HG02852 (cell line): ENCODE measurements at regions not wholly inside any gene's neighbourhood (a gene's known extent, or its start where the extent isn't known, plus 50 kb on each side); places are given as distances from the start of the nearest gene placed in this dataset.
"Not testable (repeated sequence)": the region's sequence is repeated elsewhere in the genome, so short reads cannot be mapped to it uniquely, and the experiment has no call there.

Source experiments
- ATAC-seq: cut with Tn5 transposase; IDR thresholded peaks from one replicate; pipeline ENCODE4 v1.9.1; 2021; ENCODE audit warnings: mild to moderate bottlenecking, moderate library complexity; ENCODE audit not compliant: unreplicated experiment

DNA sequence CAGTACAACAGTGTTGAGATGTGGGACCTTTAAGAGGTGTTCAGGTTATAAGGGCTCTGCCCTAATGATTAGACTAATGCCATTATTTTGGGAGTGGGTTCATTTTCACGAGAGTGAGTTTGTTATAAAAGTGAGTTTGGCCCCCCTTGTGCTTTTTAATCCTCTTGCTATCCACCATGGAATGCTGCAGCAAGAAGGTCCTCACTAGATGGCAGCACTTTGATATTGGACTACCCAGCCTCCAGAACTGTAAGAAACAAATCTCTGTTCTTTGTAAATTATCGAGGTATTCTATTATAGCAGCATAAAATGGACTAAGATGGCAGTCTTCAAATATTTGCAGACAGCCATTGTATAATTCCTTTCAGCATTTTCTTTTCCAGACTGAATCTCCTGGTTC lies 212.4 kb downstream of the LRRC70 start:
- ATAC-seq: no peak

DNA sequence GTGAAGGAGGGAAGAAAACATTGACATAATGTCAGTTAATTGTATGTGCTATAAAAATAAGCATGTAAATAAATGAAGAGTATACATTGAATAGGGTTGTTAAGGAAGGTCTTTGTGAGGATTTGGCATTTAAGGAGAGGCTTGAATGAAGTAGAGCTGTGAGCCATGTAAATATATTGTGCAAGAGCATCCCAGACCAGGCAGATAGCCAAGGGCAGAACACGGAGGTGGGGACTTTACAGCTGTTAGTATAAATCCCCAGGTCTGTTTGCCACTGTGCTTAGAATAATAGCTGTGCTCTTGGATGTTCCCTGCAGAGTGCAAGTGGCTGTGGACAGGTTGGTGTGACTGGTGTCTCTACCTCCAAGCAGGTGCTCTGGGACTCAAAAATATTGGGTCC lies 211.7 kb downstream of the LRRC70 start:
- ATAC-seq: no peak

DNA sequence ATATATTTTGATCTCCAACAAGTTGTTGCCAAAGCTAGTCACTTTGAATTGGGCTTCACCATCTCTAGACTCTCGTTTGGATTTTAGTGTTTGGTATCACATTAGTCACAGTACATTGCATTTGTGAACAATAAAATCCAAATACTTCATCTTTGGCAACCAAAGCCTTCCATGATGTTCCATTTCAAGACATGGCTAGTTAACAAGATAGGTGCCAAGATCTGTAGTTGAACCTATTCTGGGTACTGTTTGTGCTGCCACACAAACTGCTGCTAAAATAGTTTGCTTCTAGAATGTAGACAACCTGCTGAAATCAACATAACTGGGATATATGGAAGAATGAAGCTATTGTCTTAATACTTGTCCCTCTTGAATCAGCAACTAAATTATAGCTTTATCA lies 207.5 kb downstream of the LRRC70 start:
- no peak for ATAC-seq

DNA sequence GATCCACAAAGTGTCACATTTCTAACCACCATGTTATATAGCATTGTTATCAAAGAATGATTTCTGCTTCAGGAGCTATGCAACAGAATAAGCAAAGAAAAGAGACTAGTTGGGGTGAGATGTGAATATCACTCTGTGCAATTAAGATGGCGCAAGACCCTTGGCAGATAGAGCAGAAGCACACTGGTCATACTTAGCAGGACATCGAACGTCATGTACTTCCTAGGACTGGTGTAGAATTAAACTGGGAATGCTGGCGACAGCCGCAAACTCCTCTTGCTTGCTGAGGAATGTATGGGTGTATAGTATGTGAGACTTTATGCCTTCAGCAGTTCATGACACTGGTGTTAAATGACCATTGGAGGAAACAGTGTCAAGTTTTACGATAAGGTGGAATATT lies 207.0 kb downstream of the LRRC70 start:
- no peak for ATAC-seq

DNA sequence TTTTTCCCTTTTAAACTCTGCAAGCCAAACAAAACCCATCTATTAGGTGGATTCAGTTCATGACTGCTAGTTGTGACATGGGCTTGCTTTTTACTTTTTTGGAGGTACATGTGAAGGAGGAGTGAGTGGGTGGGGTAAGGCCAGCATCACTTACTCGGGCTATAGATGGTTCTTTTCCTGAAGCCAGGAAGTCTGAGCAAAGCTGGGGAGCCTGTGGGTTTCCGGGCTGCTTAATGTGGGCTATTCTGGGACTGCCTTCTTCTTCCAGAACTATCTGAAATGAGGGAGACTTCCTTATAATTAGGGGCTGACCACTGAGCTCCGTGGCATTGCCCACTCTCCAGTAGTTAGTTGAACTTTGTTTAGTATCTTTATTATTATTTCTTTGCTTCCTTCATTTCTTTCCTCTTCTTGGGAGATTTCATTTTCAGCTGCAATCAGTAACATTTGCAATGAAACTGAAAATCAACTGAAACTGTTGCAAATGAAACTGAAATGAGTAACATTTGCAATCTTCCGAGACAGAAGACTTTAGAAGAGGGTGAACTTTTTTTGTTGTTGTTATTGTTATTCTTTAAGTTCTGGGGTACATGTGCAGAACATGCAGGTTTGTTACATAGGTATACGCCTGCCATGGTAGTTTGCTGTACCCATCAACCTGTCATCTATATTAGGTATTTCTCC lies 204.9 kb downstream of the LRRC70 start:
- peak; percentile 65 for ATAC-seq

DNA sequence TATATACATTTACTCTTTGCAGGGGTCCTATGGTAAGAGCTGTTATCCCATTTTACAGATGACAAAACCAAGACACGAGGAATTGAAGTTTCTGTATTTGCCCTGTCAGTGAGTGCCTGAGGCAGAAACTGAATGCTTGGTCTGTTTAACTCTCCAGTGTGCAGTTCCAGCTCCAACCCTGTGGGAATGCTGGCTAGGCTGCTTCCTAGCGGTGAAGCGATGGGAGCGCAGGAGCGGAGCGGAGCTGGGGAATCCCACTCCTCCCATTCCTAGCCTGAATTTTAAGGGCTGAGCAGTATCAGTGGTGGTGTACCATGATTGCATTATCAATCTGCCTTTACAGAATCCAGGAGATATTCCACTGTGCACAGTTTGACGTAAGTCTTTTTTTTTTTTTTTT lies 202.3 kb downstream of the LRRC70 start:
- ATAC-seq: no peak

DNA sequence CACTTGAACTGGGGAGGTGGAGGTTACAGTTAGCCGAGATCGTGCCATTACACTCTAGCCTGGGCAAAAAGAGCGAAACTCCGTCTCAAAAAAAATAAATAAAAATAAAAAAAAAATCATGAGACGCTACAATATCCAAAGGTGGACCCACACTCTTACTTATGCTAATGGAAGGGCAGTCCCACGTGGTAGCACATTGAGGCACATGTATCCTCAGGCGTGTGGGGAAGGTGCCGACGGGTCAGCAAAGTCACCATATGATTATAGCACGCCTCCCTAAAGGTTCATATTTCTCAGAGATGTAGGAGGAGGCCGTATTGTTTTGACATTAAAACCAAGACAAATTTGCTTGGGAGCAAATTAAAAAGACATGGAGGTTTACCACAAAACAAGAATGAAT lies 201.6 kb downstream of the LRRC70 start:
- no peak for ATAC-seq

DNA sequence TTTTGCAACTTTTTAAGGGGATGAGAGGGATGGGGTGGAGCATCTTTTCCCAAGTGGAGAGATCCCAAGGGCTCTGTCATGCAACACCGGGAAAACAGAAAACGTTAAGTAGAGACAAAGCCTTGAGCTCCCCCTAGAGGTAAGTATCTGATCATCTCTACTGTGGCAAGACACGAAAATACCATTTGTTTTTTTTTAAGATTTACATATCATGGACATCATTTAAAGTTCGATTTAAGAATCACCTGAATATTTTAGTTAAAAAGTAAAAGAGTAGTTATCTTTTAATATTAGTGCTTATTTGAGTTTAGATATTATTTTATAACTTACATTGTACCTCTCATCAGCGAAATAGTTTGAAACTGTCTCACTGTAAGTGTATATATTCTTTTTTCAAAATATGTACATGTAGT lies 200.4 kb downstream of the LRRC70 start:
- no peak for ATAC-seq

DNA sequence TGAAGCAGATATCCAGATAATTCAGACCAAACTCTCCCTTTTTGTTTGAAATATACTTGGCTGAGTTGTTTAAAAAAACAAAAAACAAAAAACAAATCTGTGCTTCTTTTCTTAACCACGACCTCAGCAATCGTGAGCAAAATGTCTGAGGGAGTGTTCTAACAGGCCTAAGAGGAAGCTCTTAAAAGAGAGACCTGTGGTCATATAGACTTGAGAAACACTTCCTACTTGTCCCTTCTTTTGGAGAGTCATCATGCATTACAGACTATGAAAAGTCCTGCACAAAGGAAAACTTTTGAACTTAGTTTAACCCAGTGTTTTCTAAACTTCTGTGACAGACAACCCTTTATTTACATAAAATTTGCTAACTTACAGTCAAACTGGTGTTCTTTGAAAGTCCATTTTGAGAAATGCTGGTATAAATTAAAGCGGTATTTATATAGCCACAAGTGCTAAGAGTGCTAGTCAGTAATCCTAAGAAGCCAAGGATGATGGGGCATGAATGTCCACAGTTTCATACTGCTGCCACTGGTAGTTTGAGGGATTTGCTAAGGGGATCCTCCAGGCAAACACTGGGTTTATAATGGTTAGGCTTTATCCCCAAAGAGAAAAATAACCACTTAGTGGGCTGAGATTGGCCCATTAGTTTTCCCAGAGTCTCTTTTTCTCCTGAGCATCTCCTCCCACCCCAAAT lies 199.8 kb downstream of the LRRC70 start:
- no peak for ATAC-seq

DNA sequence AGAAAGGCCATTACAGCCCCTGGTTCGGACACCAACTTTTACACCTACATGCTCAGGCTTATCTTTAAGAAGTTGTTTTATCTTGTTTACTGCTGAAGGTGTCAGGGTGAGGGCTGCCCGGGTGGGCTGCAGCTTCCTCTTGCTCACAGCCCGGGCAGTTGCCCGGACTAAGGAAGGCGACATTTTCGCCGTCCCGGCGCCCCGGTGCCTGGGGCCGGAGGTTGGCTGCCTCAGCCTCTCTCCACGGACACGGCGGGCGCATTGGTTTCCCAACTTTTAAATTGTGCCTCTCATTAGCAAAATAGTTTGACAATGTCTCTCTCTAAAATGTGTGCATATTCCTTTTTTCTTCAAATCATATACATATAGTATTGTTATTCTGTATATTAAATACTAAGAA lies 198.5 kb downstream of the LRRC70 start:
- ATAC-seq: not testable (repeated sequence)

DNA sequence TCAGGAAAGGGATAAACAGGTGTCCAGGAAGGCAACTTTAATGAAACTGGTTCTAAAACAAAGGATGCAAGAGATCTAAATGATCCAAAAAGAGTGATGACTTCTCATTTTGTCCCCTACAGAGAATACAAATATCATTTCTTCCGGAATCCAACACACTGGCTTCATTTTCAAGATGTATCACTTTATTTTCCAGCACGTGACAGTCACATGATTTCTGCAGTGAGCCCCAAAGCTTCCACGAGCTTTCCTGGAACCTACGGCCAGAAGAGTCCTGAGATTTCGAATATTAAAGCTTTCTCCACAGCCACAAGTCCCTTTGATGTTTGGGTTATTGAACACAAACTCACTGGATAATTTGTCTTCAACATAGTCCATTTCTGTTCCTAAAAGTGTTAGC lies 198.0 kb downstream of the LRRC70 start:
- not testable (repeated sequence) for ATAC-seq

DNA sequence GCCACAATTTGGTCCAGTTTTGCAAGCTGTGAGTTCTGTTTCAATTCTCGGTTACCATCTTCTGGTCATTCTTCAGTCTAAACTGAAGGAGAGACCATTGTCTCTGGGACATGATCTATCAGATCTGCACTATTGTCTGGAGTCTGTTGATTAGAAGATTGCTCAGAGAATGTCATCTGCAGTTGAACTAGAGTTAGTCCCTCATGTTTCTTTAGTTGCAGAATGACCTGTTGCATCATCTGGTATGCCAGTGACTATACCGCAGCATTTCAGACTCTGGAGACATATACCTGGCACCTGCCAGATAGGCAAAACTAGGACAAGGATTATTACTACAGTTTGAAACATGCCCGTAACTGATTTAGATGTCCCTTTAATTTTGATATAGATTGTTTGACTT lies 194.8 kb downstream of the LRRC70 start:
- no peak for ATAC-seq

DNA sequence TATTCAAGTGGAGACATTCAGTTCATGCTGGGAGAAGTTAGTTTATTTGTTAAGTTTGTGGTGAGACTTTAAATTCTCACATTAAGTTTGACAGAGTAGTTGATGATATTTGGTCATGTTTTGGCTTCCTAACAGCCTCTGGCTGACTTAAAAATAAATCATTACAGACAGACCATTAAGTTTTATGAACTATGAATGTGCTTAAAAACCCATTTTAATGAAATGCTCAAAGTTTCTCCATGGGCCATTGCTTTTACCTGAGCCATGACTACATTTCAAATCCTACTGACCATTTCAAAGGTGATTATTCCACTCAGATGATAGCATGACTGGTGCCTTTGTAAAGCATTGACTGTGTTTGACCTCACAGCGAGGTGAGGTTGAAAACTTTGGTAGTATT lies 192.7 kb downstream of the LRRC70 start:
- ATAC-seq: no peak

DNA sequence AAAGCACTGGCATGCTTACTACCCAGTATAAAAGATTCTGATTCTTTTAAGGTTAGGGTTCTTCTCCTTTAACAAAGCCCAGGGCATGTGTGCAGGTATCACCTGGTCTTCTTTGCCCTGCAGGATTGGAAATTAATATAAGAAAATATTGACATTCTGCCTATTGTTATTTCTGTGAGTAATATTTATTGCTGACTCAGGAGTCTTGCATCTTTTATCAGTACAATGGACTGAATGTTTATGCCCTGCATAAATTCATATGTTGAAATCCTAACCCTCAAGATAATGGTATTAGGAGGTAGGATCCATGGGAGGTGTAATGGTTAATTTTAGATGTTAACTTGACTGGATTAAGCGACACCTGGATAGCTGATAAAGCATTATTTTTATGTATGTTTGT lies 189.0 kb downstream of the LRRC70 start:
- ATAC-seq: no peak

DNA sequence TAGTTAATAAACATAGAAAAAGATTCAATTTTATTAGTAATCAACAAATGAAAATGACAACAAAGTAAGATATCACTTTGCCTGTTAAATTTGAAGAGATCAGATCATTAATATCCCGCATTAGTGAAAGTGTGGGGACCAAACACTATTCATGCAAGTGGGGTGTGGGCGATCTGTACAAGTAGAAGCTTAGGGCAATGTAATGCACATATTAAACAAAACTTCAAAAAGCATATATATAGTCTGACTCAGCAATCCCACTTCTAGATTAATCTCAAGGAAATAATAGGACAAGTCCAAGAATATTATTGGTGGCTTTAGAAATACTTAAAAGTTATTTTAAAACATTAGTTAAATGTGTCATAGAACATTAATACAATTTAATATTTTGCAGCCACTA lies 188.5 kb downstream of the LRRC70 start:
- no peak for ATAC-seq

DNA sequence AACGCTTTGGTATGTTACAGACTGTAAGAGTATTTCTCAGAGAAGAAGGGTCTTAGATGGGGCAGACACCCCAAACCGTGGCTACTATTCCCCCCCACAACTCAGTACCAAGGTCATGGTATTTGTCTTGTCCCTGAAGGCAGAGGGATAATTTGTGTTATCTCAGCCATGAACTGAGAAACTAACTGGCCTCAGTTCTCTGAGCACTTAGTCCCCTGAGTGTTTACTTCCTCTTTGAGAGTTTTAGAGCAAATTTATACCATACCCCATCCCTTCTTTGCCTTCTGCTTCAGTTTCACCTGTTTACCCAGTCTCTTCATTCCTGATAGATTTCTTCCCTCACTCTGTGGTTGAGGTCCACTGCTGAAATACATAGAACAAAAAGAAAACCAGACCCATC lies 183.9 kb downstream of the LRRC70 start:
- ATAC-seq: peak; percentile 48

DNA sequence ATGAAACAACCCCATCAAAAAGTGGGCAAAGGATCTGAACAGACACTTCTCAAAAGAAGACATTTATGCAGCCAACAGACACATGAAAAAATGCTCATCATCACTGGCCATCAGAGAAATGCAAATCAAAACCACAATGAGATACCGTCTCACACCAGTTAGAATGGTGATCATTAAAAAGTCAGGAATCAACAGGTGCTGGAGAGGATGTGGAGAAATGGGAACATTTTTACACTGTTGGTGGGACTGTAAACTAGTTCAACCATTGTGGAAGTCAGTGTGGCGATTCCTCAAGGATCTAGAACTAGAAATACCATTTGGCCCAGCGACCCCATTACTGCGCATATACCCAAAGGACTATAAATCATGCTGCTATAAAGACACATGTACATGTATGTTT lies 179.1 kb downstream of the LRRC70 start:
- not testable (repeated sequence) for ATAC-seq

DNA sequence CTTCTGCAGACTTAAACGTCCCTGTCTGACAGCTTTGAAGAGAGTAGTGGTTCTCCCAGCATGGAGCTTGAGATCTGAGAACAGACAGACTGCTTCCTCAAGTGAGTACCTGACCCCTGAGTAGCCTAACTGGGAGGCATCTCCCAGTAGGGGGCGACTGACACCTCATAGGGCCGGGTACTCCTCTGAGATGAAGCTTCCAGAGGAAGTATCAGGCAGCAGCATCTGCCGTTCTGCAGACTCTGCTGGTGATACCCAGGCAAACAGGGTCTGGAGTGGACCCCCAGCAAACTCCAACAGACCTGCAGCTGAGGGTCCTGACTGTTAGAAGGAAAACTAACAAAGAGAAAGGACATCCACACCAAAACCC lies 174.4 kb downstream of the LRRC70 start:
- ATAC-seq: not testable (repeated sequence)

DNA sequence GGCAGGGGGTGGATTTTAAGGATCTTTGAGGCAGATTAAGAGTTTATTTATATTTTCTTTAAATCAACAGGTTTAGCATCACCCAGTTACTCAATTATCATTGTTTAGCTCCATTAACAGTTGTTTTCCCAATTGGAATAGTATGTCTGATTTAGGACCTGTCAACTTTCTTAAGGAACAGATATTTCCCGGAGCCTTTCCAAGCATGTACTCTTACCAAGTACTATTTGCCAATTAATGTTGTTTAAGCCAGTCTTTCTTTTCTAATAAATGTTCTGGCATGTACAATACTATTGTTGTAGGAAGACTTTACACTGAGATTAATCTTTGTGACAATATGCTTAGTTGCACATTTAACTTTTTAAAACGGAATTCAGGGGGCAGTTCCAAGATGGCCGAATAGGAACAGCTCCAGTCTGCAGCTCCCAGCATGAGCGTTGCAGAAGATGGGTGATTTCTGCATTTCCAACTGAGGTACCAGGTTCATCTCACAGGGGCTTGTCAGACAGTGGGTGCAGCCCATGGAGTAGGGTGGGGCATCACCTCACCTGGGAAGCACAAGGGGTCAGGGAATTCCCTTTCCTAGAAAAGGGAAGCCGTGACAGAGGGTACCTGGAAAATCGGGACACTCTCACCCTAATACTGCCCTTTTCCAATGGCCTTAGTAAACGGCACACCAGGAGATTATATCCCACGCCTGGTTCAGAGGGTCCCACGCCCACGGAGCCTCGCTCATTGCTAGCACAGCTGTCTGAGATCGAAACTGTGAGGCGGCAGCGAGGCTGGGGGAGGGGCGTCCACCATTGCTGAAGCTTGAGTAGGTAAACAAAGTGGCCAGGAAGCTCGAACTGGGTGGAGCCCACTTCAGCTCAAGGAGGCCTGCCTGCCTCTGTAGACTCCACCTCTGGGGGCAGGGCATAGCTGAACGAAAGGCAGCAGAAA lies 173.7 kb downstream of the LRRC70 start:
- ATAC-seq: not testable (repeated sequence)

DNA sequence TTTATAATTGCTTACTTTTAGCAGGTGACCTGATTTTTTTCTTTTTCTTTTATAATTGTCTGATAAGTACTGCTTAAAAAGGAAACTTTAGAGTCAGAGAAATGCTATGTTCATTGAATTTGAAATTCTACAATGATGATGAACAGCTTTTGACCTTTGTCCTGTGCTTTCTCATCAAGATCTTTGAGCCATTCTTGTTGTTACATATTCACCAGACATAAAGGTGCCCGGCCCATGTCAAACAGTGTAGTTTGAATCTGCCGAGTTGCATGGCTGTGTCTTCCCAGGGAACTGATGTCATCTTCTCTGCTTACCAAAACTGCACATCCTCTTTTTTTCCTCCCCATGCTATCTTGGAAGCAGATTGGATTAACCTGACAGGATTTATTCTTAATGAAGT lies 163.6 kb downstream of the LRRC70 start:
- no peak for ATAC-seq

DNA sequence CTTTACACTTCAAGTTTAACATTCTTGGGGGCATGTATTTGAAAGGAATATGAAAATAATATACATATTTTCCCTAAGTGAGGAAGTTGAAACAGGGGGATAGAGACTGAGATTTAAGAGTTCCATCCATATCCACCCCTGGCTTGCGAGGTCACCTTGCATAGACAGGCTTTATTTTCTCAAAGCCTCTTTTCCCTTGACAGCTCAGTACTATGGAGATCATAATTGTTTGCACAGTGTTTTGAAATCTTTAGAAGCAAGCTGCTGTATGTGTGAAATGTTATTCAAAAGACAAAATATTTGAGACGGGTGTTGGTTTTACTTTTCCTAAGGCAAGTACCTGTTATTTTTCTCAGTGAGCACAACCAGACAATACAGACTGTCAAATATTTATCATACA lies 163.1 kb downstream of the LRRC70 start:
- no peak for ATAC-seq

DNA sequence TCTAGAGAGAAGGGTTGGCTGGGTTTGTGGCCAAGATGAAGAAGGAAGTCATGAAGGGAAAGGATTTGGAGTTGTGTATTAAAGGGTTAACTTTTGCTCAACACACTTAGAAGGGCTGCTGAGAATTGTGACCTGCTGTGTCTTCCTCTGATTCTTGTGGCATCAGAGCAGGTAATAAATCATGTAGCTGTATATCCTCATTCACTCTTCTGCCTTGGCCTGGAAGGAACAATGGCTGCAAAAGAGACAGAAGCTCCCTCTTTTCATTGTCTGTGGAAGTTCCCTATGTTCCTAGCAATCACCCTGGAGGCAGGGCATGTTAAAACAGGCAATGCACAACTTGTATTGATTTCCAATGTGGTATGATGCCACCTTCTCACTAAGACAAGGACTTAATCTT lies 159.1 kb downstream of the LRRC70 start:
- no peak for ATAC-seq
